Osteoblast (primary cell): ENCODE measurements at regions not wholly inside any gene's neighbourhood (a gene's known extent, or its start where the extent isn't known, plus 50 kb on each side); places are given as distances from the start of the nearest gene placed in this dataset.

Source experiments
- DNase-seq: peaks from one replicate; pipeline ENCODE4 v3.0.0; 2011; ENCODE audit warnings: low spot score, mixed read lengths; ENCODE audit not compliant: insufficient read length; ENCODE audit errors: missing footprints
- H2AFZ ChIP-seq: 2 replicates; pipeline ENCODE4 v1.6.0; 2011; ENCODE audit warnings: mild to moderate bottlenecking, low read length
- H3K27ac ChIP-seq: 2 replicates; pipeline ENCODE4 v1.5.1; 2011; ENCODE audit warnings: mild to moderate bottlenecking, low read depth, low read length, moderate library complexity
- H3K27me3 ChIP-seq: 2 replicates; pipeline ENCODE4 v1.6.0; 2012; ENCODE audit warnings: mild to moderate bottlenecking, control low read depth, inconsistent platforms, low read length, moderate library complexity; ENCODE audit not compliant: insufficient read depth
- H3K36me3 ChIP-seq: 2 replicates; pipeline ENCODE4 v1.5.1; 2011; ENCODE audit warnings: mild to moderate bottlenecking, low read length, control low read depth, moderate library complexity; ENCODE audit not compliant: insufficient read depth
- H3K4me1 ChIP-seq: 2 replicates; pipeline ENCODE4 v1.5.1; 2011; ENCODE audit warnings: mild to moderate bottlenecking, low read length, control low read depth, moderate library complexity; ENCODE audit not compliant: insufficient read depth
- H3K4me2 ChIP-seq: 2 replicates; pipeline ENCODE4 v1.6.0; 2011; ENCODE audit warnings: mild to moderate bottlenecking, low read length; ENCODE audit not compliant: insufficient read depth
- H3K4me3 ChIP-seq: fragments of 200-600 bp; sonication (generic); 3 replicates; pipeline ENCODE4 v1.5.1; 2012; ENCODE audit warnings: mild to moderate bottlenecking, low read length, inconsistent platforms; ENCODE audit not compliant: insufficient read depth
- H3K79me2 ChIP-seq: 2 replicates; pipeline ENCODE4 v1.6.0; 2012; ENCODE audit warnings: mild to moderate bottlenecking, low read length, control low read depth, inconsistent platforms; ENCODE audit not compliant: insufficient read depth
- H3K9me3 ChIP-seq: 2 replicates; pipeline ENCODE4 v1.5.1; 2011; ENCODE audit warnings: low read depth, low read length, control low read depth
- H4K20me1 ChIP-seq: 2 replicates; pipeline ENCODE4 v1.6.0; 2012; ENCODE audit warnings: mild to moderate bottlenecking, low read length, control low read depth; ENCODE audit not compliant: insufficient read depth
- CTCF ChIP-seq: IDR thresholded peaks from 2 replicates; pipeline ENCODE4 v1.5.1; 2011; ENCODE audit warnings: mild to moderate bottlenecking, low read depth, low read length, moderate library complexity; ENCODE audit errors: extremely low read depth

- H3K4me2 ChIP-seq = no peak overlapping the region
- H3K4me1 ChIP-seq = no peaks in the 10 kb centered on the region
- no peak overlapping the region for H3K27ac ChIP-seq
- no peaks in the 10 kb centered on the region for H4K20me1 ChIP-seq
- H3K4me3 ChIP-seq = no peak overlapping the region
- TF ChIP-seq CTCF = no peak
- H3K27me3 ChIP-seq = no peaks in the 10 kb centered on the region
- no peaks in the 10 kb centered on the region for H3K79me2 ChIP-seq
- no peak for DNase-seq
- H3K9me3 ChIP-seq = peaks cover 3% of the 10 kb centered on the region
- H3K36me3 ChIP-seq = no peaks in the 10 kb centered on the region
- H2AFZ ChIP-seq = no peak overlapping the region
Measured at GRCh38 chr2:22520369-22521288, 864.4 kb upstream of the KLHL29 start.

- no peak overlapping the region for H3K27ac ChIP-seq
- H4K20me1 ChIP-seq = no peaks in the 10 kb centered on the region
- H3K79me2 ChIP-seq = no peaks in the 10 kb centered on the region
- no peaks in the 10 kb centered on the region for H3K4me1 ChIP-seq
- H3K9me3 ChIP-seq = peaks cover 3% of the 10 kb centered on the region
- H3K4me3 ChIP-seq = no peak overlapping the region
- no peak for DNase-seq
- H3K4me2 ChIP-seq = no peak overlapping the region
- TF ChIP-seq CTCF = no peak
- no peak overlapping the region for H2AFZ ChIP-seq
- no peaks in the 10 kb centered on the region for H3K27me3 ChIP-seq
- no peaks in the 10 kb centered on the region for H3K36me3 ChIP-seq
Measured at GRCh38 chr2:22521620-22522019, 863.4 kb upstream of the KLHL29 start.

- no peaks in the 10 kb centered on the region for H3K36me3 ChIP-seq
- no peak overlapping the region for H3K4me3 ChIP-seq
- H3K9me3 ChIP-seq = peaks cover 3% of the 10 kb centered on the region
- no peaks in the 10 kb centered on the region for H3K79me2 ChIP-seq
- H3K27me3 ChIP-seq = no peaks in the 10 kb centered on the region
- TF ChIP-seq CTCF = no peak
- no peaks in the 10 kb centered on the region for H3K4me1 ChIP-seq
- no peak for DNase-seq
- no peak overlapping the region for H3K4me2 ChIP-seq
- H3K27ac ChIP-seq = no peak overlapping the region
- no peak overlapping the region for H2AFZ ChIP-seq
- no peaks in the 10 kb centered on the region for H4K20me1 ChIP-seq
Measured at GRCh38 chr2:22525681-22526080, 859.3 kb upstream of the KLHL29 start.

GRCh38 chr2:22530131-22530530, 854.8 kb upstream of the KLHL29 start:
- no peak for DNase-seq
- TF ChIP-seq CTCF = no peak
- H2AFZ ChIP-seq = no peak overlapping the region

More at GRCh38 chr2:22530131-22530530, 854.8 kb upstream of the KLHL29 start:
- Histone ChIP-seq H4K20me1 (no peaks in the 10 kb centered on the region), H3K79me2 (no peaks in the 10 kb centered on the region), H3K27me3 (no peaks in the 10 kb centered on the region), H3K36me3 (no peaks in the 10 kb centered on the region), H3K4me3 (no peak overlapping the region), H3K4me2 (no peak overlapping the region), H3K4me1 (no peaks in the 10 kb centered on the region), H3K27ac (no peak overlapping the region), H3K9me3 (peaks cover 6% of the 10 kb centered on the region)
